ENCODE measurements at regions not wholly inside any gene's neighbourhood (a gene's known extent, or its start where the extent isn't known, plus 50 kb on each side); places are given as distances from the start of the nearest gene placed in this dataset.

- Mint-ChIP-seq H3K27me3 (ENCODE audit: insufficient read depth, unreplicated experiment) (no peaks in the 10 kb centered on the region), H3K36me3 (ENCODE audit: insufficient read depth, unreplicated experiment) (no peaks in the 10 kb centered on the region), H3K4me1 (ENCODE audit: low read depth, unreplicated experiment) (peaks cover 17% of the 10 kb centered on the region), H3K9me3 (ENCODE audit: unreplicated experiment) (no peaks in the 10 kb centered on the region), H3K4me3 (ENCODE audit: unreplicated experiment) (no peak overlapping the region), H3K27ac (ENCODE audit: unreplicated experiment) (no peak overlapping the region)
- Histone ChIP-seq H3K27me3 (replicated peaks; ENCODE audit: control insufficient read depth, insufficient read depth, low read length) (no peaks in the 10 kb centered on the region), H3K4me1 (peaks cover 5% of the 10 kb centered on the region), H3K4me3 (ENCODE audit: low read depth, low read length) (no peak overlapping the region), H3K9me3 (no peaks in the 10 kb centered on the region), H3K36me3 (ENCODE audit: control insufficient read depth, insufficient read depth, low read length) (no peaks in the 10 kb centered on the region)
- BruUV-seq (replicated peaks), result no TSS peak
- intact Hi-C loops (cut with micrococcal nuclease; ENCODE audit: unreplicated experiment), result no loop called here
- DNase-seq, result peak in 1 of 2 experiments; percentile 21
- CTCF ChIA-PET, result no interaction called here
- POLR2A ChIA-PET, result no interaction called here
- no peak for TF ChIP-seq CTCF (IDR thresholded peaks at IDR 0.05; ENCODE audit: insufficient read depth in 1 of 2, low read depth in 1 of 2, low read length in 1 of 2, severe bottlenecking in 1 of 2, unreplicated experiment in 1 of 2)
Measured at GRCh38 chr20:51939259-51939585, 136.9 kb upstream of the SALL4 start.

- intact Hi-C loops (cut with micrococcal nuclease; ENCODE audit: unreplicated experiment), result no loop called here
- ChIA-PET POLR2A (no interaction called here), CTCF (interaction anchor here (1.1 kb wide), 1 partner anchor 122 kb away, joined by 3 read pairs; no protein-coding TSS in a partner anchor)
- BruUV-seq (replicated peaks), result no TSS peak
- Mint-ChIP-seq H3K4me1 (ENCODE audit: low read depth, unreplicated experiment) (peaks cover 16% of the 10 kb centered on the region), H3K9me3 (ENCODE audit: unreplicated experiment) (no peaks in the 10 kb centered on the region), H3K36me3 (ENCODE audit: insufficient read depth, unreplicated experiment) (no peaks in the 10 kb centered on the region), H3K27me3 (ENCODE audit: insufficient read depth, unreplicated experiment) (no peaks in the 10 kb centered on the region), H3K4me3 (ENCODE audit: unreplicated experiment) (no peak overlapping the region), H3K27ac (ENCODE audit: unreplicated experiment) (no peak overlapping the region)
- Histone ChIP-seq H3K4me1 (peaks cover 10% of the 10 kb centered on the region), H3K27me3 (replicated peaks; ENCODE audit: control insufficient read depth, insufficient read depth, low read length) (no peaks in the 10 kb centered on the region), H3K9me3 (no peaks in the 10 kb centered on the region), H3K4me3 (ENCODE audit: low read depth, low read length) (no peak overlapping the region), H3K36me3 (ENCODE audit: control insufficient read depth, insufficient read depth, low read length) (no peaks in the 10 kb centered on the region)
- DNase-seq, result peak in 1 of 2 experiments; percentile 5
- no peak for TF ChIP-seq CTCF (IDR thresholded peaks at IDR 0.05; ENCODE audit: insufficient read depth in 1 of 2, low read depth in 1 of 2, low read length in 1 of 2, severe bottlenecking in 1 of 2, unreplicated experiment in 1 of 2)
Measured at GRCh38 chr20:51938559-51939258, 136.4 kb upstream of the SALL4 start.

- intact Hi-C loops (cut with micrococcal nuclease; ENCODE audit: unreplicated experiment), result no loop called here
- Histone ChIP-seq H3K9me3 (no peaks in the 10 kb centered on the region), H3K27me3 (replicated peaks; ENCODE audit: control insufficient read depth, insufficient read depth, low read length) (no peaks in the 10 kb centered on the region), H3K4me1 (peaks cover 18% of the 10 kb centered on the region), H3K36me3 (ENCODE audit: control insufficient read depth, insufficient read depth, low read length) (no peaks in the 10 kb centered on the region), H3K4me3 (ENCODE audit: low read depth, low read length) (no peak overlapping the region)
- no peaks in the 10 kb centered on the region for H3K9me3 Mint-ChIP-seq (ENCODE audit: unreplicated experiment)
- ChIA-PET CTCF (interaction anchor here (1.1 kb wide), 1 partner anchor 123 kb away, joined by 3 read pairs; no protein-coding TSS in a partner anchor), POLR2A (no interaction called here)
- no peak overlapping the region for H3K27ac Mint-ChIP-seq (ENCODE audit: unreplicated experiment)
- no peak for TF ChIP-seq CTCF (IDR thresholded peaks at IDR 0.05; ENCODE audit: insufficient read depth in 1 of 2, low read depth in 1 of 2, low read length in 1 of 2, severe bottlenecking in 1 of 2, unreplicated experiment in 1 of 2)
- peak in 1 of 2 experiments; percentile 14 for DNase-seq
- H3K4me1 Mint-ChIP-seq (ENCODE audit: low read depth, unreplicated experiment), result peaks cover 14% of the 10 kb centered on the region
- no peaks in the 10 kb centered on the region for H3K27me3 Mint-ChIP-seq (ENCODE audit: insufficient read depth, unreplicated experiment)
- no peaks in the 10 kb centered on the region for H3K36me3 Mint-ChIP-seq (ENCODE audit: insufficient read depth, unreplicated experiment)
- BruUV-seq (replicated peaks), result no TSS peak
- H3K4me3 Mint-ChIP-seq (ENCODE audit: unreplicated experiment), result no peak overlapping the region
Measured at GRCh38 chr20:51937779-51938178, 135.5 kb upstream of the SALL4 start.

Measured in Caco-2 (cell line).